ENCODE measurements at regions not wholly inside any gene's neighbourhood (a gene's known extent, or its start where the extent isn't known, plus 50 kb on each side); places are given as distances from the start of the nearest gene placed in this dataset.

DNA sequence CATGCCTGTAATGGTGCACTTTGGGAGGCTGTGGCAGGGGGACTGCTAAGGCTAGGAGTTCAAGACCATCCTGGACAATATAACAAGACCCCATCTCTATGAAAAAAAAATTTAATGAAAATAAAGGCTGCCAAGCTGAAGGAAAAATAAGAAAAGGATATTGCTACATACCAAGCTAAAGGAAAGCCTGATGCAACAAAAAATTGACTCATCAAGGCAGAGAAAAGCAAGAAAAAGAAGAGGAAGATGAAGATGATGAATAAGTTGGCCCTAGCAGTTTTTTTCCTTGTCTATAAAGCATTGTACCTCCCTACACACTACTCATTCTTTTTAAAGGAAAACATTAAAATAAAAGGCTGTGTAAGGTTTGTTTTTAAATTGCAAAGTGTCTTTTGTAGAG is 441.9 kb upstream of the MDFIC2 start:
- DNase-seq (ENCODE audit: low read depth, low spot score): no peak

DNA sequence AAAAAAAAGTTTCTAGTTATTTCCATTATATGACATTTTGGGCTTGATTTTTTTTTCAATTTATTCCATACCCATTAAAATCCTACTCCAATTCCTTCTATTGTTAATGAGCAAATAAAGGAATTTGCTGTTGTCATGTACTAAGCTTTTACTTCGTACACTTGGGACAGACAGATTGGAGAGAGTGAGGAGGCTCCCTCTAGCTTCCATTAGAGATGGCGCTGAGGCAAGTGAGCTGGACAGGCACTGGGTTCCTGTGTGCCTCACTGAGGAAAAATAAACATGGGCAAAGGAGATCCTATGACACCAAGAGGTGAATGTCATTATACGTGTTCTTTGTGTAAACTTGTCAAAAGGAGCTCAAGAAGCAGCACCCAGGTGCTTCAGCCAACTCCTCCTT is 441.1 kb upstream of the MDFIC2 start:
- no peaks in the 10 kb centered on the region for H3K4me1 ChIP-seq (ENCODE audit: control insufficient read depth, extremely low read depth, insufficient read depth, low read length)
- no peaks in the 10 kb centered on the region for H3K79me2 ChIP-seq (ENCODE audit: control insufficient read depth, insufficient read depth, low read length)
- no peaks in the 10 kb centered on the region for H3K9me1 ChIP-seq (ENCODE audit: control insufficient read depth, extremely low read depth, insufficient read depth, low read length)
- dilution Hi-C loops (cut with MboI; ENCODE audit: extremely low pct_ligation_motif_present, low sequenced_read_pairs): no loop called here
- no peaks in the 10 kb centered on the region for H4K20me1 ChIP-seq (ENCODE audit: control insufficient read depth, extremely low read depth, insufficient read depth, low read length)
- H2AFZ ChIP-seq (ENCODE audit: control insufficient read depth, low read length): no peak overlapping the region
- H3K27me3 ChIP-seq (ENCODE audit: control insufficient read depth, extremely low read depth, insufficient read depth, low read length): no peaks in the 10 kb centered on the region
- no peaks in the 10 kb centered on the region for H3K9me3 ChIP-seq (ENCODE audit: control insufficient read depth, low read depth, low read length)
- no peaks in the 10 kb centered on the region for H3K36me3 ChIP-seq (ENCODE audit: control insufficient read depth in 2 of 2, extremely low read depth in 1 of 2, insufficient read depth in 2 of 2, low read length in 2 of 2)
- TF ChIP-seq EZH2 (IDR thresholded peaks at IDR 0.05; ENCODE audit: low read length): no peak
- TF ChIP-seq, protein P1, sequence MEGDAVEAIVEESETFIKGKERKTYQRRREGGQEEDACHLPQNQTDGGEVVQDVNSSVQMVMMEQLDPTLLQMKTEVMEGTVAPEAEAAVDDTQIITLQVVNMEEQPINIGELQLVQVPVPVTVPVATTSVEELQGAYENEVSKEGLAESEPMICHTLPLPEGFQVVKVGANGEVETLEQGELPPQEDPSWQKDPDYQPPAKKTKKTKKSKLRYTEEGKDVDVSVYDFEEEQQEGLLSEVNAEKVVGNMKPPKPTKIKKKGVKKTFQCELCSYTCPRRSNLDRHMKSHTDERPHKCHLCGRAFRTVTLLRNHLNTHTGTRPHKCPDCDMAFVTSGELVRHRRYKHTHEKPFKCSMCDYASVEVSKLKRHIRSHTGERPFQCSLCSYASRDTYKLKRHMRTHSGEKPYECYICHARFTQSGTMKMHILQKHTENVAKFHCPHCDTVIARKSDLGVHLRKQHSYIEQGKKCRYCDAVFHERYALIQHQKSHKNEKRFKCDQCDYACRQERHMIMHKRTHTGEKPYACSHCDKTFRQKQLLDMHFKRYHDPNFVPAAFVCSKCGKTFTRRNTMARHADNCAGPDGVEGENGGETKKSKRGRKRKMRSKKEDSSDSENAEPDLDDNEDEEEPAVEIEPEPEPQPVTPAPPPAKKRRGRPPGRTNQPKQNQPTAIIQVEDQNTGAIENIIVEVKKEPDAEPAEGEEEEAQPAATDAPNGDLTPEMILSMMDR (optimal IDR thresholded peaks at IDR 0.05 in 1 of 3, IDR thresholded peaks at IDR 0.05 in 1 of 3, conservative IDR thresholded peaks at IDR 0.05 in 1 of 3; ENCODE audit: extremely low read depth in 1 of 3, insufficient read depth in 2 of 3, low read length in 3 of 3): peak in 2 of 3 experiments; percentile 36 to 45
- H3K27ac ChIP-seq (ENCODE audit: control insufficient read depth, insufficient read depth, low read length): no peak overlapping the region
- no peak overlapping the region for H3K4me3 ChIP-seq (ENCODE audit: control insufficient read depth in 2 of 3, extremely low read depth in 1 of 3, insufficient read depth in 2 of 3, low read depth in 1 of 3, low read length in 3 of 3)
- H3K4me2 ChIP-seq (ENCODE audit: control insufficient read depth, extremely low read depth, insufficient read depth, low read depth, low read length): no peak overlapping the region
- FAIRE-seq (no peak), DNase-seq (ENCODE audit: low read depth, low spot score) (no peak)
- H3K9ac ChIP-seq (ENCODE audit: control insufficient read depth, extremely low read depth, insufficient read depth, low read length): no peak overlapping the region

More for the DNA sequence above, 441.9 kb upstream of the MDFIC2 start:
- H3K79me2 ChIP-seq (ENCODE audit: control insufficient read depth, insufficient read depth, low read length): no peaks in the 10 kb centered on the region
- FAIRE-seq: no peak
- dilution Hi-C loops (cut with MboI; ENCODE audit: extremely low pct_ligation_motif_present, low sequenced_read_pairs): no loop called here
- TF ChIP-seq, protein P1 (optimal IDR thresholded peaks at IDR 0.05 in 1 of 3, IDR thresholded peaks at IDR 0.05 in 1 of 3, conservative IDR thresholded peaks at IDR 0.05 in 1 of 3; ENCODE audit: extremely low read depth in 1 of 3, insufficient read depth in 2 of 3, low read length in 3 of 3): no peak
- no peak for TF ChIP-seq EZH2 (IDR thresholded peaks at IDR 0.05; ENCODE audit: low read length)
- no peak overlapping the region for H2AFZ ChIP-seq (ENCODE audit: control insufficient read depth, low read length)
- H3K9me1 ChIP-seq (ENCODE audit: control insufficient read depth, extremely low read depth, insufficient read depth, low read length): no peaks in the 10 kb centered on the region
- H3K27me3 ChIP-seq (ENCODE audit: control insufficient read depth, extremely low read depth, insufficient read depth, low read length): no peaks in the 10 kb centered on the region
- no peaks in the 10 kb centered on the region for H3K4me1 ChIP-seq (ENCODE audit: control insufficient read depth, extremely low read depth, insufficient read depth, low read length)
- H3K36me3 ChIP-seq (ENCODE audit: control insufficient read depth in 2 of 2, extremely low read depth in 1 of 2, insufficient read depth in 2 of 2, low read length in 2 of 2): no peaks in the 10 kb centered on the region
- H3K4me2 ChIP-seq (ENCODE audit: control insufficient read depth, extremely low read depth, insufficient read depth, low read depth, low read length): no peak overlapping the region
- H3K9me3 ChIP-seq (ENCODE audit: control insufficient read depth, low read depth, low read length): no peaks in the 10 kb centered on the region
- no peak overlapping the region for H3K9ac ChIP-seq (ENCODE audit: control insufficient read depth, extremely low read depth, insufficient read depth, low read length)
- H3K4me3 ChIP-seq (ENCODE audit: control insufficient read depth in 2 of 3, extremely low read depth in 1 of 3, insufficient read depth in 2 of 3, low read depth in 1 of 3, low read length in 3 of 3): no peak overlapping the region
- H4K20me1 ChIP-seq (ENCODE audit: control insufficient read depth, extremely low read depth, insufficient read depth, low read length): no peaks in the 10 kb centered on the region
- no peak overlapping the region for H3K27ac ChIP-seq (ENCODE audit: control insufficient read depth, insufficient read depth, low read length)
